ENCODE measurements at regions not wholly inside any gene's neighbourhood (a gene's known extent, or its start where the extent isn't known, plus 50 kb on each side); places are given as distances from the start of the nearest gene placed in this dataset.

GRCh38 chr11:80815752-80816453 is 1375.1 kb upstream of the TENM4 start (continued):
- no peak for TF ChIP-seq E2F6 (IDR thresholded peaks at IDR 0.05)
- no peak for TF ChIP-seq RXRA (IDR thresholded peaks at IDR 0.05; ENCODE audit: insufficient read depth, low read depth, low read length)
- no peak for TF ChIP-seq HDAC2 (IDR thresholded peaks at IDR 0.05; ENCODE audit: borderline replicate concordance in 1 of 2, low read depth in 2 of 2, low read length in 2 of 2)
- no peak for TF ChIP-seq TCF12 (IDR thresholded peaks at IDR 0.05; ENCODE audit: low read depth, low read length)

Measured in H1 (cell line).